GM19025 (cell line): ENCODE measurements at regions not wholly inside any gene's neighbourhood (a gene's known extent, or its start where the extent isn't known, plus 50 kb on each side); places are given as distances from the start of the nearest gene placed in this dataset.
"Not testable (repeated sequence)": the region's sequence is repeated elsewhere in the genome, so short reads cannot be mapped to it uniquely, and the experiment has no call there.

Experiments used
- ATAC-seq: cut with Tn5 transposase; IDR thresholded peaks from one replicate; pipeline ENCODE4 v1.9.1; 2021; ENCODE audit warnings: mild to moderate bottlenecking, low read depth, moderate library complexity; ENCODE audit not compliant: unreplicated experiment

GRCh38 chr18:52220062-52220591 is 119.9 kb upstream of the DCC start:
- no peak for ATAC-seq

- ATAC-seq, result no peak
Observed at GRCh38 chr18:52222211-52222610, 117.8 kb upstream of the DCC start.

- ATAC-seq, result no peak
Observed at GRCh38 chr18:52227536-52227935, 112.5 kb upstream of the DCC start.

- ATAC-seq, result no peak
Observed at GRCh38 chr18:52228166-52228565, 111.8 kb upstream of the DCC start.

- no peak for ATAC-seq
Observed at GRCh38 chr18:52236131-52236530, 103.9 kb upstream of the DCC start.

- ATAC-seq, result no peak
Observed at GRCh38 chr18:52237551-52237950, 102.4 kb upstream of the DCC start.

GRCh38 chr18:52242711-52243110 is 97.3 kb upstream of the DCC start:
- no peak for ATAC-seq

GRCh38 chr18:52244658-52245057 is 95.3 kb upstream of the DCC start:
- ATAC-seq, result no peak

- no peak for ATAC-seq
Observed at GRCh38 chr18:52254367-52254766, 85.6 kb upstream of the DCC start.

GRCh38 chr18:52257417-52257816 is 82.6 kb upstream of the DCC start:
- ATAC-seq, result not testable (repeated sequence)

GRCh38 chr18:52275817-52276216 is 64.2 kb upstream of the DCC start:
- ATAC-seq, result no peak

GRCh38 chr18:52277785-52278184 is 62.2 kb upstream of the DCC start:
- ATAC-seq, result no peak

GRCh38 chr18:52278191-52278590 is 61.8 kb upstream of the DCC start:
- no peak for ATAC-seq

- no peak for ATAC-seq
Observed at GRCh38 chr18:52280702-52281101, 59.3 kb upstream of the DCC start.

GRCh38 chr18:52283927-52284326 is 56.1 kb upstream of the DCC start:
- ATAC-seq, result no peak

GRCh38 chr18:52286675-52287074 is 53.3 kb upstream of the DCC start:
- ATAC-seq, result no peak

- ATAC-seq, result no peak
Observed at GRCh38 chr18:52287151-52287550, 52.8 kb upstream of the DCC start.

GRCh38 chr18:52288403-52289004 is 51.5 kb upstream of the DCC start:
- ATAC-seq, result no peak

GRCh38 chr18:52289392-52289791 is 50.6 kb upstream of the DCC start:
- ATAC-seq, result no peak
